K562 (cell line): ENCODE measurements at regions not wholly inside any gene's neighbourhood (a gene's known extent, or its start where the extent isn't known, plus 50 kb on each side); places are given as distances from the start of the nearest gene placed in this dataset.

Experiments used
- ATAC-seq: fragments of 200-7000 bp; cut with Tn5 transposase; 3 replicates; pipeline ENCODE4 v1.9.1; 2020; ENCODE audit warnings: moderate library complexity
- BruUV-seq: library from RNA; stranded (reverse); fragments of 400-500 nt; replicated peaks from 2 replicates; lab custom pipeline; 2021; lab: Mats Ljungman, UMichigan
- CTCF ChIA-PET: fragments of 300-600 bp; formaldehyde crosslinking; extraction: SDS; loops from one replicate; lab custom pipeline; 2021; ENCODE audit warnings: low intra/inter-chr PET ratio; lab: Yijun Ruan, JAX
- POLR2A ChIA-PET: fragments of 300-600, 350-650 bp; sonication (Branson Sonifier 250); formaldehyde crosslinking; extraction: SDS; loops from one replicate; lab custom pipeline; 2021; ENCODE audit warnings: antibody characterized with exemption, inconsistent platforms; lab: Yijun Ruan, JAX
- DNase-seq, 4 experiments: peaks; one replicate each; pipeline versions ENCODE4 v3.0.0 to v3.0.0-alpha.2; 2011 to 2018; ENCODE audit warnings: low spot score in 3 of 4, mixed read lengths in 3 of 4; ENCODE audit errors: extremely low read depth in 1 of 4
- FAIRE-seq: peaks from 2 replicates; lab custom pipeline; 2011; peaks lifted over from hg19 to GRCh38; lab: Jason Lieb, UNC
- H2AFZ ChIP-seq: 2 replicates; pipeline ENCODE4 v1.6.0; 2011; ENCODE audit warnings: low read depth, low read length, control low read depth, inconsistent platforms
- H3K27ac ChIP-seq: fragments of 200-600 bp; 3 replicates; pipeline ENCODE4 v1.8.0; 2011; ENCODE audit warnings: low read depth, mild to moderate bottlenecking, control low read depth, inconsistent platforms, low read length, moderate library complexity, mixed read lengths; ENCODE audit errors: extremely low read depth
- H3K27me3 ChIP-seq, 2 experiments: fragments of 300-600 bp in 1 of 2; 2 replicates in 1 of 2; 3 replicates in 1 of 2; pipeline versions ENCODE4 v1.6.0 to v1.8.0; 2011; ENCODE audit warnings: inconsistent platforms in 2 of 2, low read length in 2 of 2, mild to moderate bottlenecking in 1 of 2, mixed read lengths in 1 of 2, moderate library complexity in 1 of 2; ENCODE audit not compliant: control insufficient read depth in 2 of 2, insufficient read depth in 2 of 2
- H3K36me3 ChIP-seq: fragments of 300-600 bp; 3 replicates; pipeline ENCODE4 v1.8.0; 2011; ENCODE audit warnings: mild to moderate bottlenecking, low read length, inconsistent platforms; ENCODE audit not compliant: control insufficient read depth, insufficient read depth
- H3K4me1 ChIP-seq, 2 experiments: fragments of 200-600 bp in 1 of 2; replicated peaks in 1 of 2; 2 replicates in 1 of 2; 3 replicates in 1 of 2; pipeline versions ENCODE4 v1.5.1 to v1.8.0; 2011; ENCODE audit warnings: inconsistent platforms in 2 of 2, low read length in 2 of 2, mild to moderate bottlenecking in 1 of 2, mixed read lengths in 1 of 2, moderate library complexity in 1 of 2; ENCODE audit not compliant: control insufficient read depth in 2 of 2, insufficient read depth in 2 of 2
- H3K4me2 ChIP-seq: 2 replicates; pipeline ENCODE4 v1.6.1; 2011; ENCODE audit warnings: low read length, control low read depth, inconsistent platforms, mixed read lengths; ENCODE audit not compliant: insufficient read depth
- H3K4me3 ChIP-seq: fragments of 200-600 bp; sonication (generic), shearing (Covaris generic); 2 replicates; pipeline ENCODE4 v1.5.1; 2016; ENCODE audit warnings: control low read depth, inconsistent platforms
- H3K79me2 ChIP-seq: fragments of 200-600 bp; 3 replicates; pipeline ENCODE4 v1.8.0; 2011; ENCODE audit warnings: low read length, inconsistent platforms; ENCODE audit not compliant: control insufficient read depth, insufficient read depth
- H3K9ac ChIP-seq, 2 experiments: 2 replicates each; pipeline versions ENCODE4 v1.6.0 to v1.6.1; 2011; ENCODE audit warnings: low read depth in 2 of 2, low read length in 2 of 2, control low read depth in 1 of 2, inconsistent platforms in 1 of 2, mild to moderate bottlenecking in 1 of 2, mixed read lengths in 1 of 2; ENCODE audit not compliant: insufficient read depth in 1 of 2
- H3K9me1 ChIP-seq: one replicate; pipeline ENCODE4 v1.6.0; 2011; ENCODE audit warnings: inconsistent platforms, mild to moderate bottlenecking, low read length, moderate library complexity; ENCODE audit not compliant: control insufficient read depth, insufficient read depth
- H3K9me3 ChIP-seq: replicated peaks from 2 replicates; pipeline ENCODE4 v1.5.1; 2011; ENCODE audit warnings: low read depth, low read length, inconsistent platforms; ENCODE audit not compliant: control insufficient read depth, insufficient read depth
- H4K20me1 ChIP-seq: replicated peaks from 2 replicates; pipeline ENCODE4 v1.6.1; 2011; ENCODE audit warnings: low read length, inconsistent platforms, mixed read lengths; ENCODE audit not compliant: control insufficient read depth, insufficient read depth
- ETS1 ChIP-seq: conservative IDR thresholded peaks from 2 replicates; pipeline ENCODE4 v1.6.1; 2011; ENCODE audit warnings: low read depth, mild to moderate bottlenecking, low read length; ENCODE audit not compliant: control insufficient read depth
- FOXA1 ChIP-seq: fragments of 450-650 bp; IDR thresholded peaks from 2 replicates; pipeline ENCODE4 v1.6.1; 2016; ENCODE audit warnings: mild to moderate bottlenecking, borderline replicate concordance
- ILF3 ChIP-seq: fragments of 450-650 bp; IDR thresholded peaks from 2 replicates; pipeline ENCODE4 v1.6.1; 2018; ENCODE audit warnings: antibody characterized with exemption, mild to moderate bottlenecking, moderate library complexity, borderline replicate concordance
- NCOA2 ChIP-seq, 2 experiments: fragments of 450-650 bp; IDR thresholded peaks; 2 replicates each; pipeline ENCODE4 v1.6.1; 2018; ENCODE audit warnings: mild to moderate bottlenecking in 2 of 2, moderate library complexity in 1 of 2; ENCODE audit not compliant: partially characterized antibody in 2 of 2
- NEUROD1 ChIP-seq: fragments of 150-350 bp; IDR thresholded peaks from 2 replicates; pipeline ENCODE4 v1.6.1; 2014; ENCODE audit warnings: borderline replicate concordance, low read length, low read depth; ENCODE audit not compliant: partially characterized antibody
- NONO ChIP-seq, 2 experiments: fragments of 200-400 bp in 1 of 2; fragments of 450-650 bp in 1 of 2; formaldehyde crosslinking in 1 of 2; IDR thresholded peaks; 2 replicates each; pipeline ENCODE4 v1.6.1; 2017; ENCODE audit warnings: low read depth in 2 of 2, mild to moderate bottlenecking in 2 of 2, moderate library complexity in 2 of 2, low read length in 1 of 2
- ZEB2 ChIP-seq: fragments of 450-650 bp; IDR thresholded peaks from 2 replicates; pipeline ENCODE4 v1.6.1; 2016
- WGBS: fragments of 100-300 bp; shearing (Covaris generic); methylation state at CpG from one replicate; pipeline ENCODE4 v1.1.6; 2016; ENCODE audit warnings: low coverage, mixed read lengths; ENCODE audit not compliant: insufficient coverage; ENCODE audit errors: missing lambda C conversion rate; 5-methylcytosine and 5-hydroxymethylcytosine counted together
- in situ Hi-C: fragments of 300-500 bp; cut with MboI; formaldehyde crosslinking; loops from 4 replicates; pipeline ENCODE4 v1.15.0; 2018; ENCODE audit warnings: inconsistent platforms, mixed read lengths
- intact Hi-C: fragments of 100-400 bp; cut with micrococcal nuclease; formaldehyde crosslinking; loops from 2 replicates; pipeline ENCODE4 v1.14.2; 2022
- TF ChIP-seq, protein P1 (sequence below), 3 experiments: IDR thresholded peaks in 2 of 3; conservative IDR thresholded peaks in 1 of 3; 2 replicates each; pipeline ENCODE4 v1.5.1; 2011 to 2012; ENCODE audit warnings: low read length in 3 of 3, mild to moderate bottlenecking in 3 of 3, control low read depth in 2 of 3, improper control_type of control experiment in 1 of 3, inconsistent platforms in 1 of 3, low read depth in 1 of 3, mixed read lengths in 1 of 3, moderate library complexity in 1 of 3; ENCODE audit not compliant: insufficient read depth in 2 of 3

DNA sequence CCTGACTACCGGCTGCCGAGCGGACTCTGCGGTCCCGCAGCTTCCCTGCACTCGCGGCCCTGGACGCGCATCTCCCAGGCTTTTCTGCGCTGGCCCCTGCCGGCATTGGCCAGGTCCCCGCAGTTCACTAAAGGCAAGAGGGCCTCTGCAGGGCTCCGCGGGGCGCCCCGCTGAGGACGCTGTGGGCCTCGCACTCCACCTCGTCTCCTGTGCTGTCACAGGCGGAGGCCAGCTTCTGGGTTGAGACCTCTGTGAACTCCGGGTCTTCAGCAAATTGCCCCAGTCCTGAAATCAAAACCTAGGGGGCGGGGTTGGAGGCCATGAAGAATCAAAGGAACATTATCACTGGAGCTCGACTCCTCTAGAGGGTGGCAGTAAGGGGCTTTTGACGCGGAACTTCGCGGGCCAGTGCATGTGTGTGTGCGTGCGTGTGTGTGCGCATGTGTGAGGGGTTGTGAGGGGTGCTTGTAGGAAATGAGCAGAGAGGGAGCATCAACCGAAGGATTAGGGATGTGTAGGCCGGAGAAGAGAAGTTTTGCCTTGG lies 68.5 kb upstream of the CAPRIN2 start:
- Histone ChIP-seq H3K9ac (no peak overlapping the region), H3K4me1 (peaks cover 0 to 12% of the 10 kb centered on the region in 2 experiments; a peak in 1 of 5 replicates), H3K36me3 (no peaks in the 10 kb centered on the region), H3K9me1 (no peaks in the 10 kb centered on the region), H3K79me2 (no peaks in the 10 kb centered on the region), H3K4me3 (no peak overlapping the region), H2AFZ (no peak overlapping the region), H3K4me2 (no peak overlapping the region), H3K27me3 (peaks cover 8 to 48% of the 10 kb centered on the region in 2 experiments; a peak in 4 of 5 replicates), H4K20me1 (no peaks in the 10 kb centered on the region), H3K27ac (no peak overlapping the region), H3K9me3 (no peaks in the 10 kb centered on the region)
- POLR2A ChIA-PET: interaction anchor here (0.9 kb wide), 1 partner anchor 11 kb away, joined by 3 read pairs; no protein-coding TSS in a partner anchor
- TF ChIP-seq ZEB2: no peak
- TF ChIP-seq NEUROD1: no peak
- TF ChIP-seq, protein P1, sequence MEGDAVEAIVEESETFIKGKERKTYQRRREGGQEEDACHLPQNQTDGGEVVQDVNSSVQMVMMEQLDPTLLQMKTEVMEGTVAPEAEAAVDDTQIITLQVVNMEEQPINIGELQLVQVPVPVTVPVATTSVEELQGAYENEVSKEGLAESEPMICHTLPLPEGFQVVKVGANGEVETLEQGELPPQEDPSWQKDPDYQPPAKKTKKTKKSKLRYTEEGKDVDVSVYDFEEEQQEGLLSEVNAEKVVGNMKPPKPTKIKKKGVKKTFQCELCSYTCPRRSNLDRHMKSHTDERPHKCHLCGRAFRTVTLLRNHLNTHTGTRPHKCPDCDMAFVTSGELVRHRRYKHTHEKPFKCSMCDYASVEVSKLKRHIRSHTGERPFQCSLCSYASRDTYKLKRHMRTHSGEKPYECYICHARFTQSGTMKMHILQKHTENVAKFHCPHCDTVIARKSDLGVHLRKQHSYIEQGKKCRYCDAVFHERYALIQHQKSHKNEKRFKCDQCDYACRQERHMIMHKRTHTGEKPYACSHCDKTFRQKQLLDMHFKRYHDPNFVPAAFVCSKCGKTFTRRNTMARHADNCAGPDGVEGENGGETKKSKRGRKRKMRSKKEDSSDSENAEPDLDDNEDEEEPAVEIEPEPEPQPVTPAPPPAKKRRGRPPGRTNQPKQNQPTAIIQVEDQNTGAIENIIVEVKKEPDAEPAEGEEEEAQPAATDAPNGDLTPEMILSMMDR (IDR thresholded peaks at IDR 0.05 in 2 of 3, conservative IDR thresholded peaks at IDR 0.05 in 1 of 3; ENCODE audit: insufficient read depth in 2 of 3, low read depth in 1 of 3, low read length in 3 of 3): 0 out of 6 replicates have a peak, but pooled peaks of 1 of the 3 experiments have one; percentile 8
- TF ChIP-seq FOXA1: no peak
- TF ChIP-seq ILF3: no peak
- TF ChIP-seq NCOA2 (IDR thresholded peaks at IDR 0.05; ENCODE audit: partially characterized antibody in 2 of 2): no peak
- TF ChIP-seq ETS1: no peak
- no peak for TF ChIP-seq NONO (IDR thresholded peaks at IDR 0.05; ENCODE audit: low read depth in 2 of 2, low read length in 1 of 2)
- in situ Hi-C loops (loop anchor here (25.0 kb wide), 1 partner anchor 636 kb away; no protein-coding TSS in a partner anchor), intact Hi-C loops (no loop called here)
- no TSS peak for BruUV-seq
- CTCF ChIA-PET: no interaction called here
- 35% methylated on average over 26 of the region's 32 CpGs for whole genome bisulfite sequencing
- FAIRE-seq (no peak), ATAC-seq (peak; percentile 79), DNase-seq (no peak)
